Globus pallidus (tissue), 1 donor: ENCODE measurements at regions not wholly inside any gene's neighbourhood (a gene's known extent, or its start where the extent isn't known, plus 50 kb on each side); places are given as distances from the start of the nearest gene placed in this dataset.

Experiments
- DNase-seq: peaks from one replicate; pipeline ENCODE4 v3.0.0-alpha.2; 2015; ENCODE audit warnings: low spot score

GRCh38 chr12:123100882-123101281 is 50.0 kb downstream of the PITPNM2 start:
- no peak for DNase-seq

DNA sequence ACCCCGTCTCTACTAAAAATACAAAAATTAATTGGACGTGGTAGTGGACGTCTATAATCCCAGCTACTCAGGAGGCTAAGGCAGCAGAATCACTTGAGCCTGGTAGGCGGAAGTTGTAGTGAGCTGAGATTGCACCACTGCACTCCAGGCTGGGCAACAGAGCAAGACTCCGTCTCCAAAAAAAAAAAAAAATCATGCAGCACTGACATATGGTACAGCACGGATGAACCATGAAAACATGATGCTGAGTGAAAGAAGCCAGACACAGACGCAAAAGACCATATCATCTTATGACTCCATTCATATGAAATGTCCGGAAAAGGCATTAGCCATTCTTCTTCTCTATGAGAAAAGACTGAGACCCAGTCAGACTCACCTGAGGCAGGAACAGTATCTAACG is 50.4 kb downstream of the PITPNM2 start:
- DNase-seq, result no peak

DNA sequence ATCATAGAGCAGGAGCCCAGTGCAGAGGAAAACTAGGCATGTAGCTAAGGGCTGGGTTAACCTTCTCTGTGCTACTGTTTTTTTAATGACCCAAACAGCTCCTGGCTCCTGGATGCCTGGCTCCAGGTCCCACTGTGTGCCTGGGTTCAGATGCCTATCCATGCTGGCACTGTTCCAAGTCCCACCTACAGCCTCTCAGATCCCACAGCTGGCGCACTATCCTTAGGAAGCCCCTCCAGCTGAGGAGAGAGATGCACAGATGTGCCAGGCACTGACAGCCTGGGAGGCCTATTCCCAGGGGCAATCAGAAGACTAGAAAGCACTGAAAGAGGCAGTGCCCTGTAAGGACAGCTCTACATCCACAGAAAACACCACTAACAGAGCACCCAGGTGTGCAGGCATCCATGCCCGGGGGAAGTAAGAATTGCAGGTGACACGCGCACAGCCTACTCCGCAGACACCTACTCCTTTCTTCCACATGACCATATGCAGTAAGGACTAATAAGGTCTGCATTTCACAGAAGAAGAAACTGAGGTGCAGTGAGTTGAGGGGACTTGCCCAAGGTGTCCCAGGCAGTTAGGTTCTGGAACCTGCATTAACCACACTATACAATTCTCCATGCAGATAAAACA is 51.2 kb downstream of the PITPNM2 start:
- DNase-seq, result no peak

GRCh38 chr12:123098780-123099179 is 52.1 kb downstream of the PITPNM2 start:
- DNase-seq, result no peak

DNA sequence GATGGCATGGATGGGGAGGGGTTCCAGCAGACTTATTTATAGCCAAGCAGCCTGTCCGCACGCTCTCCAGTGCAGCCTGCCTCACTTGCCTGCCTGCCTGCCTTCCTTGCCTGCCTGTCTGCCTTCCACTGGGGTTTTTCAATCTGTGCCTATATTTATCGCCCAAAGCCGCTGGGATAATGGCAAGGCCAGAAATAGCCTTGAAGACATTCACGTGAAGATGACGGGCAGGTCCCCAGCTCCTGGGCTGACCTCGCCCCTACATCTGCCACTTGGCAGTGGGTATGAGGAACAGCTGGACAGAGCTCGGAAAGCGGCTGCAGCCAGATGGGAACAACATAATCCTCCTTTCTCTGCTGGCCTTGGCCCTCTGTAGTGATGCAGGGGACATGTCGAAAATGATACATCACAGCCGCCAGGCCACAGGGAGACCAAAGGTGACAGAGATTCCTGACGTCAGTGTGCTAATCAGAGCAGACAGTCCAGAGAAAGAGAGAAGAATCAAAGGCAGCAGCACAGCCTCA is 53.3 kb downstream of the PITPNM2 start:
- DNase-seq, result no peak

DNA sequence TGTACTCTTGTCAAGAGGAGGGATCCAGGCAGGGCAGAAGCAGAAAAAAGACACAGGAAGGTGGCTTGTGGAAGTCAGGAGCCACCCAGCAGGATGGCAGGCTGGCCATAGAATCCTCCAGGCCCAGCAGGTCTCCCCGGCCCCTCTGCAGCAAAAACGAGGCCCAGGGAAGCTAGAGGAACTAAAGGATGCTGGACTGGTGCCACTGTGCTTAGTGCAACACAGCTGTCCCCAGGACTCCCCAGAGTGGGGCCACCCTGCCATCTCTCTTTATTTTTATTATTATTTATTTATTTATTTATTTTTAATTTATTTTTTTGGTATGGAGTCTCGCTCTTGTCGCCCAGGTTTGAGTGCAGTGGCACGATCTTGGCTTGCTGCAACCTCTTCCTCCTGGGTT is 54.1 kb downstream of the PITPNM2 start:
- no peak for DNase-seq

GRCh38 chr12:123096182-123096581 is 54.7 kb downstream of the PITPNM2 start:
- DNase-seq, result no peak

- no peak for DNase-seq
Observed at GRCh38 chr12:123095078-123095881, 55.6 kb downstream of the PITPNM2 start.

GRCh38 chr12:123094349-123095077 is 56.4 kb downstream of the PITPNM2 start:
- DNase-seq, result no peak

GRCh38 chr12:123092866-123093265 is 58.0 kb downstream of the PITPNM2 start:
- DNase-seq, result no peak

- DNase-seq, result no peak
Observed at GRCh38 chr12:123091230-123092150, 59.4 kb downstream of the PITPNM2 start.

DNA sequence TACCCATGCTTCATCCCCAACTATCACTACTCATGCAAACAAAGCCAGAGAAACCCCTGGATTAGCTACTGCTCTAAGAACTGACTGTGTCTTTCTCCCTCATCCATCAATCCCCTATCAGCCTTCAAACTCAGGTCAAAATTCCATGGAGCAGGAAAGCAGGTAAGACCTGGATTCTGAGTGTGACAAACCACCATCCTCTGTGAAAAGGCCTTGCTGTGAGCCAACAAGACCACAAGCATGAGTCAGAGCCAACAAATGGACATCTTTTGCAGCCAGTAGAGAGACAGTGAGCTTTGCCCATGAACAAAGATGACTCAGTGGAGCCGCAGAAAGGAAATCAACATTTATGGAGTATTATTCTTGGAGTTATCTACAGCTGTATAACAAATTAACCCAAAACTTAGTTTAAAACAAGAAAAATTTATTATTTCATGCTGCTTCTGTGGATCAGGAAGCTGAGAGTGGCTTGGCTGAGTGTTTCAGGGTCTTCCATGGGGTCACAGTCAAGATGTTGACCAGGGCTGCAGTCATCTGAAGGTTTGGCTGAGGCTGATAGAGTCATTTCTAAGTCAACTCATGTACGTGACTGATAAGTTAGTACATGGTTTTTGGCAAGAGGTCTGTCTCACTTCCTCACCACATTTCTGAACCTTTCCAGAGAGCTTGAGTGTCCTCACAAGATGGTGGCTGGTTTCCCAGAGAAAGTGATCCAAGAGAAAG is 61.1 kb downstream of the PITPNM2 start:
- no peak for DNase-seq

- no peak for DNase-seq
Observed at GRCh38 chr12:123089140-123089539, 61.8 kb downstream of the PITPNM2 start.

DNA sequence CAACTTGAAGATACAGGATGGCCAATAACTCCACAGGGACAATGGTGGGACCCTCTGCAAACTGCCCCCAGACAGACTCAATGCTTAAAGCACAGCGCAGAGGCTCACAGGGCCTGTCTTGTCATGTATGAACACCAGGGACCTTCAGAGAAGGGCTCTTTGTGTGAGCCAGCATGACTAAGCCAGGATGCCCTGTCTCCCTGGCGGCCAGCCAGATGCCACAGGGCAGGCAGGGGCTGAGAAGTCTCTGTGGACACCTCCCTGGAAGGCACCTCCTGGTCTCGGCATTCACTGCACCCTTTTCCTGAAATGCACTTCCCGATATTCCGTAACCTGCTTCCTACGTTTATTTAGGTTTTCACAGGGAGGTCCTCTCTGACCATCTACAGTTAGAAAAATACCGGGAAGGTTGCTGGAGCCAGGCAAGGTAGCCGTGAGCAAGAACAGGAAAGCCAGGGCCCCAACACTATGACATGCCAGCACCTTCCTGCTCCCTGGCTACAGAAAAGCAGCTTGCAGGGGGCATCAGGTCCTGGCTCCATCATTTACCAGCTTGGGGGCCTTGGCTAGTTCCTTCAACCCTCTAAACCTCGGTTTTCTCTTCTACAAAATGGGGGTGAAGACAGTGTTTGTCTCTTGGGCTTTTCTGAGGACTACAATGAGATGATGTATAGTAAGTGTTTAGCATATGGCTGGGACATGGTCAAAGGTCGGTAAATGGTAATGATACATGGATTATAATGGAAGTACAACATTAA is 65.0 kb downstream of the PITPNM2 start:
- DNase-seq, result no peak

GRCh38 chr12:123085066-123085465 is 65.8 kb downstream of the PITPNM2 start:
- DNase-seq, result no peak

- DNase-seq, result no peak
Observed at GRCh38 chr12:123083661-123084571, 67.0 kb downstream of the PITPNM2 start.

GRCh38 chr12:123080634-123081033 is 70.3 kb downstream of the PITPNM2 start:
- DNase-seq, result no peak

DNA sequence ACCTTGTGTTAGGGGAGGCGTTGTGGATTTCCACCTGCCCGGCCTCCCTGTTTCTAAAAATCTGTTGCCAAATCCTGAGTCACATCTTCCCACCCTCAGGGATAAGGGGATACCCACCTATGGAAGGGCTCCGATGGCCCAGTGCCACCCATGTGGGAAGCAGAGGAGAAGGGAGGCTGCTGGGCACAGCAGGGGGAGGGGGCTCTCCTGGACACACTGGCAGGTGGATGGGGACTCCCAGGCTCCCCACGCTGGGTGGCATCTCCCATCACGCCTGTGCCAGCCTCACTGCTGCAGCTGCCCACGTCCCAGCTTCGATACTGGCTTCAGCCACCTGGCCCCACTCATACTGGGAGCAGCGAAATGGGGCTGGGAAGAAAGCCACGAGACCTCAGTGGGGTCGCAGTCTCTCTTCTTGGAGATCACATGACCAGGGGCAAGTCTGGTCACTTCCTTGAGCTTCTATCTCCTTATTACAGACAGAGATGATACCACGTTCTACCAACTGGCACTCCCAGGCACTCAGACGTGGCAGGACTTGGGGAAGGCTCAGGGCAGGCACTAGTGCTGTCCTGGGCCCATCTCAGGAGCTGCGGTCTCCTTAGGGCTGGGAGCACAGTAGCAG is 72.2 kb downstream of the PITPNM2 start:
- DNase-seq, result no peak

- DNase-seq, result no peak
Observed at GRCh38 chr12:123078120-123078465, 72.8 kb downstream of the PITPNM2 start.
